GM12878 (cell line): ENCODE measurements at regions not wholly inside any gene's neighbourhood (a gene's known extent, or its start where the extent isn't known, plus 50 kb on each side); places are given as distances from the start of the nearest gene placed in this dataset.

Experiments used
- ATAC-seq: fragments of 200-7000 bp; cut with Tn5 transposase; 3 replicates; pipeline ENCODE4 v1.9.1; 2020; ENCODE audit warnings: mild to moderate bottlenecking, moderate library complexity
- BruUV-seq: library from RNA; stranded (reverse); fragments of 400-500 nt; replicated peaks from 2 replicates; lab custom pipeline; 2021; lab: Mats Ljungman, UMichigan
- CTCF ChIA-PET: fragments of 300-600 bp; sonication (Branson Sonifier 250); formaldehyde crosslinking; extraction: SDS; loops from one replicate; lab custom pipeline; 2021; ENCODE audit warnings: inconsistent platforms; lab: Yijun Ruan, JAX
- POLR2A ChIA-PET: fragments of 350-600 bp; formaldehyde crosslinking; extraction: SDS; loops from one replicate; lab custom pipeline; 2021; ENCODE audit warnings: inconsistent platforms; lab: Charles Lee
- RAD21 ChIA-PET: fragments of 300-600 bp; sonication (Branson Sonifier 250); formaldehyde crosslinking; loops from one replicate; lab custom pipeline; 2023; ENCODE audit warnings: antibody characterized with exemption; ENCODE audit not compliant: unreplicated experiment; lab: Charles Lee
- SMC1A ChIA-PET: fragments of 300-600 bp; sonication (Branson Sonifier 250); formaldehyde crosslinking; loops from one replicate; lab custom pipeline; 2023; ENCODE audit not compliant: unreplicated experiment, uncharacterized antibody; lab: Charles Lee
- DNase-seq: peaks from one replicate; pipeline ENCODE4 v3.0.0-alpha.2; 2011; ENCODE audit warnings: low read depth, low spot score
- FAIRE-seq: peaks from 3 replicates; lab custom pipeline; 2011; peaks lifted over from hg19 to GRCh38; lab: Jason Lieb, UNC
- H2AFZ ChIP-seq: 2 replicates; pipeline ENCODE4 v1.6.0; 2011; ENCODE audit warnings: low read depth, low read length, control low read depth; ENCODE audit not compliant: control insufficient read depth
- H3K27ac ChIP-seq: 2 replicates; pipeline ENCODE4 v1.5.1; 2011; ENCODE audit warnings: control low read depth; ENCODE audit not compliant: control insufficient read depth, insufficient read depth
- H3K27me3 ChIP-seq, 2 experiments: replicated peaks in 1 of 2; 2 replicates each; pipeline versions ENCODE4 v1.6.0 to v1.6.1; 2011; ENCODE audit warnings: low read length in 1 of 2; ENCODE audit not compliant: control insufficient read depth in 2 of 2, insufficient read depth in 2 of 2
- H3K36me3 ChIP-seq, 2 experiments: 2 replicates each; pipeline ENCODE4 v1.5.1; 2011; ENCODE audit warnings: low read length in 1 of 2; ENCODE audit not compliant: control insufficient read depth in 2 of 2, insufficient read depth in 2 of 2
- H3K4me1 ChIP-seq: 2 replicates; pipeline ENCODE4 v1.6.1; 2011; ENCODE audit warnings: mild to moderate bottlenecking, low read length, moderate library complexity, mixed read lengths; ENCODE audit not compliant: control insufficient read depth, insufficient read depth
- H3K4me2 ChIP-seq: 2 replicates; pipeline ENCODE4 v1.6.0; 2011; ENCODE audit warnings: control low read depth; ENCODE audit not compliant: control insufficient read depth, insufficient read depth
- H3K4me3 ChIP-seq: fragments of 200-600 bp; sonication (generic); 2 replicates; pipeline ENCODE4 v1.5.1; 2016
- H3K79me2 ChIP-seq: 2 replicates; pipeline ENCODE4 v1.6.0; 2011; ENCODE audit warnings: low read length; ENCODE audit not compliant: control insufficient read depth, insufficient read depth
- H3K9ac ChIP-seq: 2 replicates; pipeline ENCODE4 v1.8.0; 2011; ENCODE audit warnings: low read length, control low read depth, mixed read lengths; ENCODE audit not compliant: control insufficient read depth, insufficient read depth
- H3K9me3 ChIP-seq: replicated peaks from 3 replicates; pipeline ENCODE4 v1.5.1; 2011; ENCODE audit warnings: mild to moderate bottlenecking, low read length; ENCODE audit not compliant: control insufficient read depth, insufficient read depth
- H4K20me1 ChIP-seq: 2 replicates; pipeline ENCODE4 v1.6.0; 2011; ENCODE audit not compliant: control insufficient read depth, insufficient read depth
- ATF7 ChIP-seq: fragments of 450-650 bp; IDR thresholded peaks from 2 replicates; pipeline ENCODE4 v1.6.1; 2016; ENCODE audit warnings: low read depth, mild to moderate bottlenecking
- BHLHE40 ChIP-seq, 2 experiments: fragments of 450-650 bp in 1 of 2; IDR thresholded peaks; 2 replicates each; pipeline ENCODE4 v1.6.1; 2011 to 2017; ENCODE audit warnings: low read depth in 2 of 2, borderline replicate concordance in 1 of 2, improper control_type of control experiment in 1 of 2, low read length in 1 of 2, mild to moderate bottlenecking in 1 of 2
- IKZF2 ChIP-seq, 2 experiments: fragments of 450-650 bp; IDR thresholded peaks; 2 replicates each; pipeline ENCODE4 v1.6.1; 2017; ENCODE audit warnings: mild to moderate bottlenecking in 2 of 2, moderate library complexity in 2 of 2
- KDM1A ChIP-seq: fragments of 200-600 bp; sonication (generic); IDR thresholded peaks from 2 replicates; pipeline ENCODE4 v1.6.1; 2016; ENCODE audit warnings: borderline replicate concordance
- KLF5 ChIP-seq: fragments of 450-650 bp; IDR thresholded peaks from 2 replicates; pipeline ENCODE4 v1.6.1; 2014; ENCODE audit warnings: mild to moderate bottlenecking; ENCODE audit not compliant: partially characterized antibody
- MEF2B ChIP-seq: fragments of 450-650 bp; IDR thresholded peaks from 2 replicates; pipeline ENCODE4 v1.6.1; 2018; ENCODE audit warnings: mild to moderate bottlenecking, moderate library complexity; ENCODE audit not compliant: partially characterized antibody, poor library complexity, severe bottlenecking
- SMC3 ChIP-seq: IDR thresholded peaks from 2 replicates; pipeline ENCODE4 v1.6.1; 2011; ENCODE audit warnings: low read length, improper control_type of control experiment, borderline replicate concordance
- WGBS: methylation state at CpG from one replicate; pipeline ENCODE4 v1.1.6; 2016; ENCODE audit warnings: low lambda C conversion rate; ENCODE audit not compliant: insufficient replicate concordance, insufficient coverage; ENCODE audit errors: missing lambda C conversion rate; 5-methylcytosine and 5-hydroxymethylcytosine counted together
- in situ Hi-C: fragments of 300-500 bp; cut with MboI; formaldehyde crosslinking; loops from 9 replicates; pipeline ENCODE4 v1.14.3; 2018; ENCODE audit warnings: mixed read lengths
- intact Hi-C: fragments of 100-400 bp; cut with micrococcal nuclease; formaldehyde crosslinking; loops from one replicate; pipeline ENCODE4 v1.14.2; 2022; ENCODE audit not compliant: unreplicated experiment
- TF ChIP-seq, protein P1 (sequence below): fragments of 450-650 bp; IDR thresholded peaks from 2 replicates; pipeline ENCODE4 v1.6.1; 2016; ENCODE audit warnings: mild to moderate bottlenecking
- TF ChIP-seq, protein P2 (sequence below): fragments of 450-650 bp; formaldehyde crosslinking; IDR thresholded peaks from 2 replicates; pipeline ENCODE4 v1.4.0; 2020; ENCODE audit warnings: mild to moderate bottlenecking, moderate library complexity

GRCh38 chr9:106752581-106752980 is 110.4 kb upstream of the ZNF462 start:
- 33% methylated on average over 3 of the region's 3 CpGs for WGBS
- in situ Hi-C loops, result no loop called here
- Histone ChIP-seq H3K79me2 (no peaks in the 10 kb centered on the region), H3K4me2 (peak overlapping the region; percentile 31), H3K4me1 (peaks cover 15% of the 10 kb centered on the region), H3K36me3 (no peaks in the 10 kb centered on the region), H3K9ac (no peak overlapping the region), H4K20me1 (no peaks in the 10 kb centered on the region), H3K4me3 (peak overlapping the region; percentile 31; the same call in 1 of the 2 replicates), H3K9me3 (no peaks in the 10 kb centered on the region), H3K27ac (peak overlapping the region; percentile 47), H2AFZ (peak overlapping the region; percentile 6; the same call in 1 of the 2 replicates), H3K27me3 (no peaks in the 10 kb centered on the region)
- intact Hi-C loops, result loop anchor here (2.0 to 10.0 kb wide), 4 partner anchors 110 to 290 kb away; partner anchors contain the start of gene ZNF462
- DNase-seq (no peak), FAIRE-seq (no peak), ATAC-seq (peak; percentile 26)
- ChIA-PET SMC1A (interaction anchor here (0.7 to 3.6 kb wide), 12 partner anchors 9 to 466 kb away, joined by 3 to 11 read pairs (median 4); partner anchors contain the start of gene ZNF462), CTCF (interaction anchor here (0.8 to 2.6 kb wide), 4 partner anchors 11 to 467 kb away, joined by 3 to 8 read pairs (median 4); no protein-coding TSS in a partner anchor), POLR2A (interaction anchor here (1.6 kb wide), 1 partner anchor 252 kb away, joined by 3 read pairs; no protein-coding TSS in a partner anchor), RAD21 (interaction anchor here (1.0 to 2.3 kb wide), 6 partner anchors 65 to 467 kb away, joined by 3 to 12 read pairs (median 5); partner anchors contain the start of gene ZNF462)
- TF ChIP-seq BHLHE40 (IDR thresholded peaks at IDR 0.05; ENCODE audit: borderline replicate concordance in 1 of 2, low read depth in 2 of 2, low read length in 1 of 2), result no peak
- TF ChIP-seq KDM1A, result no peak
- TF ChIP-seq KLF5, result no peak
- BruUV-seq, result no TSS peak

- peak; percentile 96 for FAIRE-seq
- Histone ChIP-seq H4K20me1 (no peaks in the 10 kb centered on the region), H3K4me2 (peak overlapping the region; percentile 31), H3K36me3 (no peaks in the 10 kb centered on the region), H3K9ac (no peak overlapping the region), H3K27me3 (no peaks in the 10 kb centered on the region), H3K4me3 (no peak overlapping the region), H3K79me2 (no peaks in the 10 kb centered on the region), H2AFZ (peak overlapping the region; percentile 6; the same call in 1 of the 2 replicates), H3K9me3 (no peaks in the 10 kb centered on the region), H3K4me1 (peaks cover 15% of the 10 kb centered on the region), H3K27ac (peak overlapping the region; percentile 47)
- ATAC-seq, result peak; percentile 97
- ChIA-PET CTCF (interaction anchor here (0.8 to 2.6 kb wide), 6 partner anchors 12 to 467 kb away, joined by 3 to 8 read pairs (median 3); no protein-coding TSS in a partner anchor), POLR2A (interaction anchor here (0.6 to 1.6 kb wide), 2 partner anchors 253 to 1382 kb away, joined by 3 read pairs; no protein-coding TSS in a partner anchor), RAD21 (interaction anchor here (0.6 to 2.3 kb wide), 9 partner anchors 64 to 468 kb away, joined by 3 to 12 read pairs (median 3); partner anchors contain the start of gene ZNF462), SMC1A (interaction anchor here (0.6 to 2.8 kb wide), 17 partner anchors 8 to 467 kb away, joined by 3 to 11 read pairs (median 3); partner anchors contain the start of gene ZNF462)
- intact Hi-C loops, result loop anchor here (1.0 to 10.0 kb wide), 5 partner anchors 63 to 289 kb away; partner anchors contain the start of gene ZNF462
- BruUV-seq, result no TSS peak
- in situ Hi-C loops, result no loop called here
- WGBS, result 0% methylated on average over 4 of the region's 4 CpGs
- peak; percentile 97 for DNase-seq
- peak; percentile 93 to 94 for TF ChIP-seq IKZF2 (IDR thresholded peaks at IDR 0.05)
- TF ChIP-seq, protein P1, sequence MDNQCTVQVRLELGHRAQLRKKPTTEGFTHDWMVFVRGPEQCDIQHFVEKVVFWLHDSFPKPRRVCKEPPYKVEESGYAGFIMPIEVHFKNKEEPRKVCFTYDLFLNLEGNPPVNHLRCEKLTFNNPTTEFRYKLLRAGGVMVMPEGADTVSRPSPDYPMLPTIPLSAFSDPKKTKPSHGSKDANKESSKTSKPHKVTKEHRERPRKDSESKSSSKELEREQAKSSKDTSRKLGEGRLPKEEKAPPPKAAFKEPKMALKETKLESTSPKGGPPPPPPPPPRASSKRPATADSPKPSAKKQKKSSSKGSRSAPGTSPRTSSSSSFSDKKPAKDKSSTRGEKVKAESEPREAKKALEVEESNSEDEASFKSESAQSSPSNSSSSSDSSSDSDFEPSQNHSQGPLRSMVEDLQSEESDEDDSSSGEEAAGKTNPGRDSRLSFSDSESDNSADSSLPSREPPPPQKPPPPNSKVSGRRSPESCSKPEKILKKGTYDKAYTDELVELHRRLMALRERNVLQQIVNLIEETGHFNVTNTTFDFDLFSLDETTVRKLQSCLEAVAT, result peak; percentile 57; the same call in 1 of the 2 replicates
- no peak for TF ChIP-seq SMC3
- TF ChIP-seq, protein P2, sequence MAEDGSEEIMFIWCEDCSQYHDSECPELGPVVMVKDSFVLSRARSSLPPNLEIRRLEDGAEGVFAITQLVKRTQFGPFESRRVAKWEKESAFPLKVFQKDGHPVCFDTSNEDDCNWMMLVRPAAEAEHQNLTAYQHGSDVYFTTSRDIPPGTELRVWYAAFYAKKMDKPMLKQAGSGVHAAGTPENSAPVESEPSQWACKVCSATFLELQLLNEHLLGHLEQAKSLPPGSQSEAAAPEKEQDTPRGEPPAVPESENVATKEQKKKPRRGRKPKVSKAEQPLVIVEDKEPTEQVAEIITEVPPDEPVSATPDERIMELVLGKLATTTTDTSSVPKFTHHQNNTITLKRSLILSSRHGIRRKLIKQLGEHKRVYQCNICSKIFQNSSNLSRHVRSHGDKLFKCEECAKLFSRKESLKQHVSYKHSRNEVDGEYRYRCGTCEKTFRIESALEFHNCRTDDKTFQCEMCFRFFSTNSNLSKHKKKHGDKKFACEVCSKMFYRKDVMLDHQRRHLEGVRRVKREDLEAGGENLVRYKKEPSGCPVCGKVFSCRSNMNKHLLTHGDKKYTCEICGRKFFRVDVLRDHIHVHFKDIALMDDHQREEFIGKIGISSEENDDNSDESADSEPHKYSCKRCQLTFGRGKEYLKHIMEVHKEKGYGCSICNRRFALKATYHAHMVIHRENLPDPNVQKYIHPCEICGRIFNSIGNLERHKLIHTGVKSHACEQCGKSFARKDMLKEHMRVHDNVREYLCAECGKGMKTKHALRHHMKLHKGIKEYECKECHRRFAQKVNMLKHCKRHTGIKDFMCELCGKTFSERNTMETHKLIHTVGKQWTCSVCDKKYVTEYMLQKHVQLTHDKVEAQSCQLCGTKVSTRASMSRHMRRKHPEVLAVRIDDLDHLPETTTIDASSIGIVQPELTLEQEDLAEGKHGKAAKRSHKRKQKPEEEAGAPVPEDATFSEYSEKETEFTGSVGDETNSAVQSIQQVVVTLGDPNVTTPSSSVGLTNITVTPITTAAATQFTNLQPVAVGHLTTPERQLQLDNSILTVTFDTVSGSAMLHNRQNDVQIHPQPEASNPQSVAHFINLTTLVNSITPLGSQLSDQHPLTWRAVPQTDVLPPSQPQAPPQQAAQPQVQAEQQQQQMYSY (CRISPR knock-in tag), result no peak
- TF ChIP-seq ATF7, result peak; percentile 66
- peak; percentile 73 for TF ChIP-seq MEF2B
These were observed 109.8 kb upstream of the ZNF462 start for GRCh38 chr9:106753155-106753671.
